22Rv1 (cell line): ENCODE measurements at regions not wholly inside any gene's neighbourhood (a gene's known extent, or its start where the extent isn't known, plus 50 kb on each side); places are given as distances from the start of the nearest gene placed in this dataset.

Source experiments
- CTCF ChIP-seq: fragments of 450-650 bp; IDR thresholded peaks from 2 replicates; pipeline ENCODE4 v1.5.1; 2017; ENCODE audit warnings: mild to moderate bottlenecking
- ZFX ChIP-seq: fragments of 450-650 bp; IDR thresholded peaks from 2 replicates; pipeline ENCODE4 v1.6.1; 2017; ENCODE audit warnings: antibody characterized with exemption, borderline replicate concordance

- TF ChIP-seq CTCF (no peak), ZFX (no peak)
Measured at GRCh38 chr1:82452096-82452495, 651.4 kb downstream of the ADGRL2 start.
